HL-60 (cell line): ENCODE measurements at regions not wholly inside any gene's neighbourhood (a gene's known extent, or its start where the extent isn't known, plus 50 kb on each side); places are given as distances from the start of the nearest gene placed in this dataset.

Source experiments
- DNase-seq, 2 experiments: peaks; one replicate each; pipeline ENCODE4 v3.0.0-alpha.2; 2010 to 2020; ENCODE audit warnings: low read depth in 1 of 2, low spot score in 1 of 2
- H3K27ac ChIP-seq: fragments of 250-450 bp; sonication (Bioruptor Pico); replicated peaks from 2 replicates; pipeline ENCODE4 v1.5.1; 2020; ENCODE audit warnings: mild to moderate bottlenecking, moderate library complexity
- H3K27me3 ChIP-seq: fragments of 250-450 bp; sonication (Bioruptor Pico); 2 replicates; pipeline ENCODE4 v1.5.1; 2021; ENCODE audit warnings: mild to moderate bottlenecking, moderate library complexity; ENCODE audit not compliant: insufficient read depth, poor library complexity, severe bottlenecking
- H3K4me3 ChIP-seq: replicated peaks from 2 replicates; pipeline ENCODE4 v1.5.1; 2011; ENCODE audit warnings: mild to moderate bottlenecking, control low read depth, low read length; ENCODE audit not compliant: insufficient read depth
- CTCF ChIP-seq: IDR thresholded peaks from one replicate; pipeline ENCODE4 v1.5.1; 2011; ENCODE audit warnings: low read length, control low read depth, inconsistent platforms; ENCODE audit not compliant: insufficient read depth
- GABPA ChIP-seq: IDR thresholded peaks from 2 replicates; pipeline ENCODE4 v1.6.1; 2012; ENCODE audit warnings: low read depth
- POLR2AphosphoS5 ChIP-seq: IDR thresholded peaks from 2 replicates; pipeline ENCODE4 v1.6.1; 2012; ENCODE audit warnings: low read depth
- SPI1 ChIP-seq: IDR thresholded peaks from 2 replicates; pipeline ENCODE4 v1.6.1; 2012; ENCODE audit warnings: low read depth, mild to moderate bottlenecking, borderline replicate concordance
- TF ChIP-seq, protein P1 (sequence below): IDR thresholded peaks from 2 replicates; pipeline ENCODE4 v1.6.1; 2012; ENCODE audit warnings: low read depth; ENCODE audit not compliant: insufficient replicate concordance

- DNase-seq: no peak
- Histone ChIP-seq H3K4me3 (no peak overlapping the region), H3K27ac (no peak overlapping the region), H3K27me3 (peaks cover 4% of the 10 kb centered on the region)
- TF ChIP-seq, protein P1, sequence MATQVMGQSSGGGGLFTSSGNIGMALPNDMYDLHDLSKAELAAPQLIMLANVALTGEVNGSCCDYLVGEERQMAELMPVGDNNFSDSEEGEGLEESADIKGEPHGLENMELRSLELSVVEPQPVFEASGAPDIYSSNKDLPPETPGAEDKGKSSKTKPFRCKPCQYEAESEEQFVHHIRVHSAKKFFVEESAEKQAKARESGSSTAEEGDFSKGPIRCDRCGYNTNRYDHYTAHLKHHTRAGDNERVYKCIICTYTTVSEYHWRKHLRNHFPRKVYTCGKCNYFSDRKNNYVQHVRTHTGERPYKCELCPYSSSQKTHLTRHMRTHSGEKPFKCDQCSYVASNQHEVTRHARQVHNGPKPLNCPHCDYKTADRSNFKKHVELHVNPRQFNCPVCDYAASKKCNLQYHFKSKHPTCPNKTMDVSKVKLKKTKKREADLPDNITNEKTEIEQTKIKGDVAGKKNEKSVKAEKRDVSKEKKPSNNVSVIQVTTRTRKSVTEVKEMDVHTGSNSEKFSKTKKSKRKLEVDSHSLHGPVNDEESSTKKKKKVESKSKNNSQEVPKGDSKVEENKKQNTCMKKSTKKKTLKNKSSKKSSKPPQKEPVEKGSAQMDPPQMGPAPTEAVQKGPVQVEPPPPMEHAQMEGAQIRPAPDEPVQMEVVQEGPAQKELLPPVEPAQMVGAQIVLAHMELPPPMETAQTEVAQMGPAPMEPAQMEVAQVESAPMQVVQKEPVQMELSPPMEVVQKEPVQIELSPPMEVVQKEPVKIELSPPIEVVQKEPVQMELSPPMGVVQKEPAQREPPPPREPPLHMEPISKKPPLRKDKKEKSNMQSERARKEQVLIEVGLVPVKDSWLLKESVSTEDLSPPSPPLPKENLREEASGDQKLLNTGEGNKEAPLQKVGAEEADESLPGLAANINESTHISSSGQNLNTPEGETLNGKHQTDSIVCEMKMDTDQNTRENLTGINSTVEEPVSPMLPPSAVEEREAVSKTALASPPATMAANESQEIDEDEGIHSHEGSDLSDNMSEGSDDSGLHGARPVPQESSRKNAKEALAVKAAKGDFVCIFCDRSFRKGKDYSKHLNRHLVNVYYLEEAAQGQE: no peak
- TF ChIP-seq POLR2AphosphoS5: no peak
- TF ChIP-seq CTCF: no peak
- no peak for TF ChIP-seq SPI1
- no peak for TF ChIP-seq GABPA
Measured at GRCh38 chr6:150717419-150717818, 117.7 kb downstream of the PLEKHG1 start.

- Histone ChIP-seq H3K27ac (no peak overlapping the region), H3K4me3 (no peak overlapping the region), H3K27me3 (peaks cover 4% of the 10 kb centered on the region)
- DNase-seq: no peak
- TF ChIP-seq GABPA (no peak), CTCF (no peak)
Measured at GRCh38 chr6:150719099-150719766, 119.5 kb downstream of the PLEKHG1 start.

DNA sequence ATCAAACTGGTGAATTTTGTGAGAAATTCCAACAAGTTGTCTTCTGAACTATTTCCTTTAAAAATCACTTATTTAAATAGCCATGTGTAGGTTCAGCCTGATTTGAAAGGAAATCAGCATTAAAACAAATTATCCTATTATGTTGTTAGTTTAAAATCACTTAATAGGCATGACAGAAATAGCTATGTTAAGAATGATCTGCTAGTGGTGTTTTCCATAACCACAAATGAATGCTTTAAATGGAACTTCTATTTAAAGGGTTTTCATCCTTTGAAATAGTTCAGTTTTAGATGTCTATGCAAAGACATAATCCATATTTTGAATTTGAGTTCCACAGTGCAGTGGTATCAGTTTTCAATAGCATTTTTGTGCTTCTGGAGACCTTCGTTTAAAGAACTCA lies 120.1 kb downstream of the PLEKHG1 start:
- DNase-seq: no peak
- TF ChIP-seq, protein P1: no peak
- TF ChIP-seq POLR2AphosphoS5: no peak
- TF ChIP-seq CTCF: no peak
- no peak for TF ChIP-seq SPI1
- no peak for TF ChIP-seq GABPA
- H3K27ac ChIP-seq: no peak overlapping the region
- no peak overlapping the region for H3K4me3 ChIP-seq
- peaks cover 4% of the 10 kb centered on the region for H3K27me3 ChIP-seq

- no peak overlapping the region for H3K27ac ChIP-seq
- TF ChIP-seq, protein P1: no peak
- TF ChIP-seq GABPA: no peak
- no peak for TF ChIP-seq SPI1
- no peak for TF ChIP-seq CTCF
- TF ChIP-seq POLR2AphosphoS5: no peak
- no peak for DNase-seq
Measured at GRCh38 chr6:150720774-150721233, 121.1 kb downstream of the PLEKHG1 start.

More at GRCh38 chr6:150720774-150721233, 121.1 kb downstream of the PLEKHG1 start:
- Histone ChIP-seq H3K4me3 (no peak overlapping the region), H3K27me3 (peaks cover 7% of the 10 kb centered on the region)
